Nephron progenitor cell (in vitro differentiated cells): ENCODE measurements at regions not wholly inside any gene's neighbourhood (a gene's known extent, or its start where the extent isn't known, plus 50 kb on each side); places are given as distances from the start of the nearest gene placed in this dataset.
A peak's percentile ranks its signal among the peaks of the same experiment; 100 is the strongest.
"Not testable (repeated sequence)": the region's sequence is repeated elsewhere in the genome, so short reads cannot be mapped to it uniquely, and the experiment has no call there.

Experiments used
- DNase-seq: peaks from one replicate; pipeline ENCODE4 v3.0.0; 2021
- H3K27ac Mint-ChIP-seq: 2 replicates; pipeline ENCODE4 v1.8.0; 2021; ENCODE audit warnings: mild to moderate bottlenecking, moderate library complexity, mixed read lengths
- H3K27me3 Mint-ChIP-seq: 2 replicates; pipeline ENCODE4 v1.8.0; 2021; ENCODE audit warnings: mild to moderate bottlenecking, low read depth, mixed read lengths; ENCODE audit not compliant: poor library complexity
- H3K36me3 Mint-ChIP-seq: 2 replicates; pipeline ENCODE4 v1.8.0; 2021; ENCODE audit warnings: low read depth, mixed read lengths
- H3K4me1 Mint-ChIP-seq: 2 replicates; pipeline ENCODE4 v1.8.0; 2021; ENCODE audit warnings: mixed read lengths
- H3K4me3 Mint-ChIP-seq: 2 replicates; pipeline ENCODE4 v1.8.0; 2021; ENCODE audit warnings: mild to moderate bottlenecking, moderate library complexity, mixed read lengths
- H3K9me3 Mint-ChIP-seq: 2 replicates; pipeline ENCODE4 v1.8.0; 2021; ENCODE audit warnings: mild to moderate bottlenecking, moderate library complexity, mixed read lengths
- TF ChIP-seq, protein P1 (sequence below): fragments of 200-600 bp; sonication (generic); IDR thresholded peaks from 2 replicates; pipeline ENCODE4 v1.5.0; 2021; ENCODE audit warnings: antibody characterized with exemption

DNA sequence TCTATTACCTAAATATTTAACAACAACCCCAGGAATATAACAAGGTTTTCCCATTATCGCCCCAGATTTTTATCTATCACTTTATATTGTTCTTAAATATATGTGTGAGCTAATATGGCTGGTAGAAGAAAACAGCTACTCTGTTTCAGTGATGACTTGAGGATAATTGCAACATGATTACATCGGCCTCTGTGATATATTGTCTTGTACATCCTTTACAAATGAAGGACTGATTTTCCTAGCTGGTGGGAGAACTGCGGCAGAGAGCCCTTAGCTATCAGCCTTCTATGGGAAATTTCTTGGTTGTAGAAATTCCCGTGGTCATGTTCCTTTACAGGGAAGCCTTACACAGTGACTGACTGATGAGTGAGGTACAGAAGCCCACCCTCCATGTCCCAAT lies 110.9 kb upstream of the ZNF717 start:
- Mint-ChIP-seq H3K27me3 (no peaks in the 10 kb centered on the region), H3K4me3 (no peak overlapping the region), H3K27ac (no peak overlapping the region), H3K36me3 (no peaks in the 10 kb centered on the region), H3K9me3 (no peaks in the 10 kb centered on the region), H3K4me1 (no peaks in the 10 kb centered on the region)
- TF ChIP-seq, protein P1, sequence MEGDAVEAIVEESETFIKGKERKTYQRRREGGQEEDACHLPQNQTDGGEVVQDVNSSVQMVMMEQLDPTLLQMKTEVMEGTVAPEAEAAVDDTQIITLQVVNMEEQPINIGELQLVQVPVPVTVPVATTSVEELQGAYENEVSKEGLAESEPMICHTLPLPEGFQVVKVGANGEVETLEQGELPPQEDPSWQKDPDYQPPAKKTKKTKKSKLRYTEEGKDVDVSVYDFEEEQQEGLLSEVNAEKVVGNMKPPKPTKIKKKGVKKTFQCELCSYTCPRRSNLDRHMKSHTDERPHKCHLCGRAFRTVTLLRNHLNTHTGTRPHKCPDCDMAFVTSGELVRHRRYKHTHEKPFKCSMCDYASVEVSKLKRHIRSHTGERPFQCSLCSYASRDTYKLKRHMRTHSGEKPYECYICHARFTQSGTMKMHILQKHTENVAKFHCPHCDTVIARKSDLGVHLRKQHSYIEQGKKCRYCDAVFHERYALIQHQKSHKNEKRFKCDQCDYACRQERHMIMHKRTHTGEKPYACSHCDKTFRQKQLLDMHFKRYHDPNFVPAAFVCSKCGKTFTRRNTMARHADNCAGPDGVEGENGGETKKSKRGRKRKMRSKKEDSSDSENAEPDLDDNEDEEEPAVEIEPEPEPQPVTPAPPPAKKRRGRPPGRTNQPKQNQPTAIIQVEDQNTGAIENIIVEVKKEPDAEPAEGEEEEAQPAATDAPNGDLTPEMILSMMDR = no peak
- no peak for DNase-seq

DNA sequence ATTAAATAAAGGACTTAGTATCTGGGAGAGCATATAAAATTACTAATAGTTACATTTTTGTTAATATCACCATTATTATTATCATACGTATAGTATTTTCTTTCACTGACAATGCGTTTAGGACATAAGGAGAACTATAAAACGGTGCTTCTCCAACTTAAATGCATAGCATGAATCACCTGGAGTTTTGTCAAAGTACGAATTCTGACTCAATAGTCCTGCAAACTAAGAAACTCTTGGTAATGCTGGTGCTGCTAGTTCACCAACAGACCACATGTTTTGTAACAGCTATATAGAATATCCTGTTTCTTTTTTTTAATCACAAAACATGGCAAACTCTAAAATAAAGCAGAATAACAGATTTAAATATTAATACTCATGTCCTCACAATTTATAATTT lies 116.1 kb upstream of the ZNF717 start:
- not testable (repeated sequence) for H3K27me3 Mint-ChIP-seq, H3K9me3 Mint-ChIP-seq, DNase-seq, H3K4me1 Mint-ChIP-seq, H3K36me3 Mint-ChIP-seq, H3K4me3 Mint-ChIP-seq, H3K27ac Mint-ChIP-seq

DNA sequence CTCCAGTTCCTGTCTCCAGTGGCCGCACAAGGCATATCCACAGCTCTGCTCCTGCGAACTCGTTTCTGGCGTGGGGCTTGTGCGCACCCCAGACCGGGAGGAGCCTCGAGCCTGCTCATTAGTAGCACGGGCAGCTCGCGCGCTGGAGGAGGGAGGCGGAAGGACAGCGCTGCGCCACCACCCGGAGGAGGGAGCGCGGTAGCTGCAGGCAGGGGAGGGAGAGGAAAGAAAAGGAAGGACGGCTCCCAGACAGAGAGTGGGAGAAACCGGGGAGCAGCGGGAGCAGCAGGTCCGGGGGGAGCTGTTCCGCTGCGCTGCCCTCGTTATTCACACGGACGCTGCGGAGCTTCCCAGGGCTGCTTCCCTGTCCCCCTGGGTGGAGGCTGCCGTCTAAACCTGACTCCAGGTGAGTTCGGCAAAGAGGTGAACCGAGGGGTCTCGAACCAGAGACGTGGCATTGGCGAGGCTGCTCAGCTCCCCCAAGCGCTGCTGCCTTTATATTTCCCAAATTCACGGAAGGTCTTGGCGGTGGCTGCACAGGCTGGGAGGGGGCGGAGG lies 121.3 kb upstream of the ZNF717 start:
- Mint-ChIP-seq H3K36me3 (no peaks in the 10 kb centered on the region), H3K9me3 (no peaks in the 10 kb centered on the region), H3K27ac (no peak overlapping the region), H3K4me3 (peak overlapping the region; percentile 89), H3K4me1 (peaks cover 8% of the 10 kb centered on the region), H3K27me3 (peaks cover 23% of the 10 kb centered on the region)
- TF ChIP-seq, protein P1 = peak; percentile 21
- peak; percentile 80 for DNase-seq

DNA sequence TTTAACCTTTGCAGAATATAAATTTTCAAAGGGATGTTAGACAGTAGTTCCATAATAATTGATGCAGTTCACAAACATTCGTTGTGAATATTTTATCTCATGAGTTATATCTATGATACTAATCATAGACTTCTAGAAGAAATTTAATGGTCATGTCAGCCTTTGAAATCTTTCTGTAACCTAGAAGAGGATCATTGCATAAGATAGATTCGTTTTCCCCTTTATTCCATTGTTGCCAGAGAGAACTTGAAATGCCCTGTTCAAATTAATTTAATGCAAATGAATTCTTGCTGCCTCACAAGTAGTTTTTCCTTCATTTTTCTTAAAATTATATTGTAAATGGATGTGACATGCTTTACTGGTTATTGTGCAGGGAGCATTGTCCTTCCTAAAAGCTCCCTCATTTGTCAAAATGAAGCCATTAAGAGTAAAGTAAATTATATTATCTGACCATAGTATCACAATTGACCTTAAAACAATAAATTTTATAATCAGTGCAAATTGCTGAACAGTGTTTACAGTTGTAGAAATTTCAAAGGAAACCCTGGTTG lies 128.5 kb upstream of the ZNF717 start:
- no peak overlapping the region for H3K4me3 Mint-ChIP-seq
- H3K4me1 Mint-ChIP-seq = no peaks in the 10 kb centered on the region
- peaks cover 4% of the 10 kb centered on the region for H3K9me3 Mint-ChIP-seq
- DNase-seq = no peak
- H3K27me3 Mint-ChIP-seq = no peaks in the 10 kb centered on the region
- TF ChIP-seq, protein P1 = no peak
- H3K36me3 Mint-ChIP-seq = no peaks in the 10 kb centered on the region
- H3K27ac Mint-ChIP-seq = no peak overlapping the region

DNA sequence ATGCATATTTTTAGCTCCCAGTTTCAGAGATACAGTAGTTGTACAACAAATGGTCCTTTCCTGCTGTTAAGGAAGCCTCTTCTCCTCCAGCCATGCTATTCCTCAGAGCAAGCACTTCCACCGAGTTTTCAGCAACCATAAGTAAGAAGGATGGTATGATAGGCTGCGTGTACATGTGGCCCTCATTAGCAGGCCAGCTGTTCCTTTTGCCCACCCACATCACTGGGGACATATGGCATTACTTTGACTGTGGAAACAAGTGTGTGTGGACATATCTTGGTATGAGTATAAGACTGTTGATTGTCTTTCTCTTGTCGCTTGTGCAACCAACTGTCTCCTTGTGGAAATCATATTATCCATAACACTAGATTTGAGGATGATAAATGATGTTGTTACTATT lies 129.4 kb upstream of the ZNF717 start:
- not testable (repeated sequence) for H3K4me3 Mint-ChIP-seq, DNase-seq, H3K4me1 Mint-ChIP-seq, H3K27ac Mint-ChIP-seq, H3K9me3 Mint-ChIP-seq, H3K36me3 Mint-ChIP-seq, H3K27me3 Mint-ChIP-seq

DNA sequence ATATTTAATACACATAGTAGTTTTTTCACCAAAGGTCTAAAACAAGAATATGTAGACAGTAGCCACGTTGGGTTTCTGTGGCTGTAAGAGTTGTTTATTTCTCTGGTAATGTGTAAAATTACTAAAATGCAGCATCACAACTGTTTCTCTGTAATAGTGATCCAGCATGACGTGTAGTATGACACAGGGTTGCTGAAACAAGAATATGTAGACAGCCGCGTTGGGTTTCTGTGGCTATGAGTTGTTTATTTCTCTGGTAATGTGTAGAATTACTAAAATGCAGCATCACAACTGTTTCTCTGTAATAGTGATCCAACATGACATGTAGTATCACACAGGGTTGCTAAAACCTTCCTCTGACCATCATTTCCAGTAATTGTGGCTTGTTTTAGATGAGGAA lies 153.6 kb upstream of the ZNF717 start:
- H3K27me3 Mint-ChIP-seq = no peaks in the 10 kb centered on the region
- DNase-seq = no peak
- no peaks in the 10 kb centered on the region for H3K4me1 Mint-ChIP-seq
- no peak overlapping the region for H3K4me3 Mint-ChIP-seq
- H3K36me3 Mint-ChIP-seq = no peaks in the 10 kb centered on the region
- TF ChIP-seq, protein P1 = no peak
- no peaks in the 10 kb centered on the region for H3K9me3 Mint-ChIP-seq
- no peak overlapping the region for H3K27ac Mint-ChIP-seq

DNA sequence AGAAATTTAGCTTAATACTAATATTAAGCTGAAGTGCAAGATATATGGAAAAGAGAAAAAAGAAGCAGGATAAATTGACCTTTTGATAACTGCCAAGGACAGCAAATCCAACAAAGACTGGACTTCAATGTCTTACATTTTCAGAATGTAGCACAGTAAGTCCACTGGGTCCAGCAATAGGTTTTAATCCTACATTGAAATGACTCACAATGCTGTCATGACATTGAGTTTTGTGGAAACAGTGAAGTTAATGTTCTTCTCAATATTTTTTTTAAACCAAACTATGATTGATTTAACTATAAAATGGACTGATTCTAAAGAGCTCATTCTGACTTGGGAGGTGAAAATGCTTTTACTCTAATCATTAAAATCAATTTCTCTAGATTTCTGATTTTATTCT lies 166.6 kb upstream of the ZNF717 start:
- Mint-ChIP-seq H3K27me3 (no peaks in the 10 kb centered on the region), H3K4me3 (no peak overlapping the region)

DNA sequence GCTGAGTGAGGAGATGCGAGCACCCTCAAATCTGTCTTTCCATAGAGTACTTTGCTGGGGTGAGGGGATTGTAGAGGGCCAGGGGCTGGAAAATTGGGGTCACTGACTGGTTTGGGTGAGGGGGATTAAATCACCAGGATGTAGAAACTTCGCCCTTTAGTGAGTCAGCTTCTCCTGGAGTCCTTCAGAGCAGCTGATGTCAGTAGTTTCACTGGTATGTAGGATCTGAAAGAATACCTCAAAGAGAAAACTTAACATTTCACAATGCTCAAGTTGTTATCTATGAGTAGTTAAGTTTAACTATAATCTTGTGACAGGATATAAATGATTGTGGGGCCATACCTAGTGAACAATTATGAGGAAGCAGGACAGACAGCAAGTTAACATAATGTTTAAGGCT lies 174.7 kb upstream of the ZNF717 start:
- DNase-seq, H3K27ac Mint-ChIP-seq, H3K36me3 Mint-ChIP-seq, H3K4me1 Mint-ChIP-seq, H3K27me3 Mint-ChIP-seq, H3K4me3 Mint-ChIP-seq: not testable (repeated sequence)
- H3K9me3 Mint-ChIP-seq = peaks cover 20% of the 10 kb centered on the region

More for the DNA sequence above, 166.6 kb upstream of the ZNF717 start:
- Mint-ChIP-seq H3K36me3 (no peaks in the 10 kb centered on the region), H3K4me1 (no peaks in the 10 kb centered on the region), H3K9me3 (no peaks in the 10 kb centered on the region), H3K27ac (no peak overlapping the region)
- no peak for DNase-seq
- TF ChIP-seq, protein P1 = no peak

DNA sequence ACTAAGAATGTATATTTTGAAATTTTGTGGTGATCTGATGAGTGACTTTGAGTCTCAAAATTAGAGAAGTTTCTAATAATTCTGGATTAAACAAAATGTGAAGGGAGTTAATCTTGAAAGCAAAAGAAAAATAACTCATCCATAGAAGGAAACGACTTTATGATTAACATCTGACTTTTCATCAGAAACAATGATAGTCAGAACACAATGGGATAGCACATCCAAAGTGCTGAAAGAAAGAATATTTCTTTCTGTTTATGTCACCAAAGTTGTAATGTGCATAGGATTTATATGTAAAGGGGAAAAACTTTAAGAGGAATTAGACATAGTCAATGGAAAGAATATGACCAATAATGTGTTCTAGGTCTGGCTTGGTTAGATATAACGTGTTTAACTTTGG lies 176.7 kb upstream of the ZNF717 start:
- peaks cover 20% of the 10 kb centered on the region for H3K9me3 Mint-ChIP-seq
- not testable (repeated sequence) for H3K27ac Mint-ChIP-seq, H3K4me1 Mint-ChIP-seq, H3K36me3 Mint-ChIP-seq, H3K4me3 Mint-ChIP-seq, H3K27me3 Mint-ChIP-seq, DNase-seq
